ENCODE measurements at regions not wholly inside any gene's neighbourhood (a gene's known extent, or its start where the extent isn't known, plus 50 kb on each side); places are given as distances from the start of the nearest gene placed in this dataset.

DNA sequence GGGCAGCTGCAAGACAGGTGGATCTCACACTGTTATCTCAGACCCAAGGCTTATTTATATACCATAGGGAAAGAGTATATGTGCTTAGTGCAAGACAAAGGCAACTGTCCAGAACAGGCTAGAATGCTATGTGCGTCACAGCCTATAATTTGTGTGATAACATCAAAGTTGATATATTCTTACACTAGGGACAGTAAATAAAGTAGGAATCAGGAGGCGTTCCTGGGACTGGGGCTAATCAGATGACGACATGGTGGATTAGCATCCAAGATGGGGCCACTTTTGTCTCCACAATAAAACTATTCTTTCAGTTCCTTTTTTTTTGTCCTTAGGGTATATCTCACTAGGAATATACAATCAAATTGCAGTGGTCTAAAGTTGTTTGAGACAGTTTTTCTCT, 54.9 kb upstream of the IER3 start:
- no peak overlapping the region for H3K4me3 Mint-ChIP-seq
- DNase-seq (no peak), ATAC-seq (no peak)
- peaks cover 3% of the 10 kb centered on the region for H3K36me3 Mint-ChIP-seq
- H3K4me1 Mint-ChIP-seq: peaks cover 14% of the 10 kb centered on the region
- CTCF ChIA-PET: no interaction called here
- no peak overlapping the region for H3K27ac Mint-ChIP-seq
- H3K9me3 Mint-ChIP-seq (ENCODE audit: low read depth): no peaks in the 10 kb centered on the region
- no peaks in the 10 kb centered on the region for H3K27me3 Mint-ChIP-seq

DNA sequence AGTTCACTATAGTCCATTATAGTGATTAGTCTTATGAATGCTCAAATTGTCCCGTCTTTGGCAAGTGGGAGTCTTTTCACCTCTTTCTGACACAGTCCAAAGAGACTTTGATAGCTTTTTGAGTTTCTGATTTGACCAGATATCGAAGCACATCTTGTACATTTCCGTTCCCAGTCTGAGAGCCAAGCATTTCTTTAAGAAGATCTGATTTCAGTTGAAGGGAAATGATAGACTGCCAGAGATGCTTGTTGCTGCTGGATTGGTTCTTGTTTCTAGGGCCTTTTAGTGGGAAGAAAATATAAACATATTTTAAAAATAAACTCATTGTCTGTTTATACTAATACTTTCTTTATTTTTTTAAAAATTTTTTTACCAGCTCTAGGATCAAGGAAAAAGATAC, 54.1 kb upstream of the IER3 start:
- DNase-seq (no peak), ATAC-seq (no peak)
- CTCF ChIA-PET: no interaction called here
- Mint-ChIP-seq H3K27me3 (no peaks in the 10 kb centered on the region), H3K4me1 (peaks cover 18% of the 10 kb centered on the region), H3K27ac (no peak overlapping the region), H3K9me3 (ENCODE audit: low read depth) (no peaks in the 10 kb centered on the region), H3K36me3 (peaks cover 3% of the 10 kb centered on the region), H3K4me3 (no peak overlapping the region)

- H3K4me1 Mint-ChIP-seq: peaks cover 18% of the 10 kb centered on the region
- CTCF ChIA-PET: interaction anchor here (1.2 kb wide), 3 partner anchors 29 to 292 kb away, joined by 3 to 4 read pairs (median 3); no protein-coding TSS in a partner anchor
- no peak overlapping the region for H3K4me3 Mint-ChIP-seq
- no peaks in the 10 kb centered on the region for H3K27me3 Mint-ChIP-seq
- no peak for DNase-seq
- ATAC-seq: no peak
- no peaks in the 10 kb centered on the region for H3K9me3 Mint-ChIP-seq (ENCODE audit: low read depth)
- H3K36me3 Mint-ChIP-seq: peaks cover 2% of the 10 kb centered on the region
- no peak overlapping the region for H3K27ac Mint-ChIP-seq
Observed at GRCh38 chr6:30795549-30796293, 51.4 kb upstream of the IER3 start.
